Hematopoietic multipotent progenitor cell treated with erythropoietin and hydrocortisone succinate and interleukin-3 and kit ligand, for 8 days (in vitro differentiated cells): ENCODE measurements at regions not wholly inside any gene's neighbourhood (a gene's known extent, or its start where the extent isn't known, plus 50 kb on each side); places are given as distances from the start of the nearest gene placed in this dataset.

Experiments used
- DNase-seq: peaks from one replicate; pipeline ENCODE4 v3.0.0-alpha.2; 2015

GRCh38 chr7:45986355-45987298, 65.6 kb upstream of the IGFBP3 start:
- no peak for DNase-seq

- no peak for DNase-seq
Observed at GRCh38 chr7:45985902-45986301, 64.8 kb upstream of the IGFBP3 start.

- no peak for DNase-seq
Observed at GRCh38 chr7:45984386-45985295, 63.6 kb upstream of the IGFBP3 start.

GRCh38 chr7:45983720-45984255, 62.7 kb upstream of the IGFBP3 start:
- no peak for DNase-seq

GRCh38 chr7:45982907-45983719, 62.0 kb upstream of the IGFBP3 start:
- DNase-seq: no peak

- no peak for DNase-seq
Observed at GRCh38 chr7:45982132-45982531, 61.1 kb upstream of the IGFBP3 start.

GRCh38 chr7:45980973-45981372, 59.9 kb upstream of the IGFBP3 start:
- DNase-seq: no peak

- DNase-seq: no peak
Observed at GRCh38 chr7:45980181-45980905, 59.3 kb upstream of the IGFBP3 start.

- no peak for DNase-seq
Observed at GRCh38 chr7:45979275-45980180, 58.5 kb upstream of the IGFBP3 start.

GRCh38 chr7:45978731-45979211, 57.7 kb upstream of the IGFBP3 start:
- no peak for DNase-seq

GRCh38 chr7:45978010-45978681, 57.1 kb upstream of the IGFBP3 start:
- DNase-seq: no peak

- DNase-seq: no peak
Observed at GRCh38 chr7:45977256-45977780, 56.2 kb upstream of the IGFBP3 start.

GRCh38 chr7:45976485-45976856, 55.4 kb upstream of the IGFBP3 start:
- DNase-seq: no peak

GRCh38 chr7:45975847-45976484, 54.9 kb upstream of the IGFBP3 start:
- no peak for DNase-seq

GRCh38 chr7:45975367-45975766, 54.3 kb upstream of the IGFBP3 start:
- DNase-seq: no peak

- no peak for DNase-seq
Observed at GRCh38 chr7:45974540-45975360, 53.7 kb upstream of the IGFBP3 start.

- DNase-seq: no peak
Observed at GRCh38 chr7:45973725-45974532, 52.9 kb upstream of the IGFBP3 start.
